ENCODE measurements at regions not wholly inside any gene's neighbourhood (a gene's known extent, or its start where the extent isn't known, plus 50 kb on each side); places are given as distances from the start of the nearest gene placed in this dataset.
"Not testable (repeated sequence)": the region's sequence is repeated elsewhere in the genome, so short reads cannot be mapped to it uniquely, and the experiment has no call there.

GRCh38 chr11:49780791-49781190 lies 171.4 kb upstream of the OR4C13 start:
- not testable (repeated sequence) for TF ChIP-seq ZNF138 (CRISPR knock-in tag; conservative IDR thresholded peaks at IDR 0.05); USF2 (CRISPR knock-in tag; IDR thresholded peaks at IDR 0.05); TEAD4 (CRISPR knock-in tag; IDR thresholded peaks at IDR 0.05); CTCF (IDR thresholded peaks at IDR 0.05); ZNF512 (CRISPR knock-in tag; IDR thresholded peaks at IDR 0.05; ENCODE audit: borderline replicate concordance); SMAD3 (CRISPR knock-in tag; IDR thresholded peaks at IDR 0.05; ENCODE audit: borderline replicate concordance); CREB1 (CRISPR knock-in tag; IDR thresholded peaks at IDR 0.05); IRF2 (CRISPR knock-in tag; IDR thresholded peaks at IDR 0.05; ENCODE audit: borderline replicate concordance, low read depth); ATF2 (CRISPR knock-in tag; IDR thresholded peaks at IDR 0.05; ENCODE audit: borderline replicate concordance, low read depth); ZNF671 (CRISPR knock-in tag; IDR thresholded peaks at IDR 0.05); CREM (CRISPR knock-in tag; IDR thresholded peaks at IDR 0.05); GABPB1 (CRISPR knock-in tag; IDR thresholded peaks at IDR 0.05)
